H9 (cell line): ENCODE measurements at regions not wholly inside any gene's neighbourhood (a gene's known extent, or its start where the extent isn't known, plus 50 kb on each side); places are given as distances from the start of the nearest gene placed in this dataset.

Experiments used
- DNase-seq: peaks from one replicate; pipeline ENCODE4 v3.0.0-alpha.2; 2017
- H2AFZ ChIP-seq: one replicate; pipeline ENCODE4 v1.6.1; 2013; ENCODE audit warnings: mild to moderate bottlenecking, low read length, control low read depth, moderate library complexity
- H2AK5ac ChIP-seq: 2 replicates; pipeline ENCODE4 v1.6.1; 2013; ENCODE audit warnings: low read length, control low read depth, mixed read lengths; ENCODE audit not compliant: insufficient read length
- H2BK120ac ChIP-seq: one replicate; pipeline ENCODE4 v1.6.1; 2013; ENCODE audit warnings: low read depth, mild to moderate bottlenecking, low read length, control low read depth, inconsistent platforms; ENCODE audit not compliant: poor library complexity, severe bottlenecking
- H2BK12ac ChIP-seq: 2 replicates; pipeline ENCODE4 v1.6.1; 2013; ENCODE audit warnings: low read length, control low read depth, mixed read lengths, low read depth; ENCODE audit not compliant: insufficient read length
- H2BK15ac ChIP-seq: 2 replicates; pipeline ENCODE4 v1.6.1; 2013; ENCODE audit warnings: low read depth, low read length, control low read depth
- H2BK20ac ChIP-seq: one replicate; pipeline ENCODE4 v1.6.1; 2013; ENCODE audit warnings: low read depth, mild to moderate bottlenecking, low read length, control low read depth, inconsistent platforms; ENCODE audit not compliant: poor library complexity, severe bottlenecking
- H2BK5ac ChIP-seq: 2 replicates; pipeline ENCODE4 v1.6.1; 2013; ENCODE audit warnings: low read length, control low read depth, mixed read lengths; ENCODE audit not compliant: insufficient read length
- H3K14ac ChIP-seq: 2 replicates; pipeline ENCODE4 v1.6.1; 2013; ENCODE audit warnings: low read length, control low read depth; ENCODE audit not compliant: insufficient read depth
- H3K18ac ChIP-seq: 2 replicates; pipeline ENCODE4 v1.6.1; 2013; ENCODE audit warnings: low read depth, mild to moderate bottlenecking, mixed read lengths, low read length, control low read depth; ENCODE audit not compliant: insufficient read length
- H3K23ac ChIP-seq: 2 replicates; pipeline ENCODE4 v1.6.1; 2013; ENCODE audit warnings: low read length, control low read depth, mixed read lengths, low read depth; ENCODE audit not compliant: insufficient read length
- H3K23me2 ChIP-seq: 2 replicates; pipeline ENCODE4 v1.6.1; 2013; ENCODE audit warnings: low read depth, mild to moderate bottlenecking, mixed read lengths, low read length, control low read depth; ENCODE audit not compliant: insufficient read length, poor library complexity, severe bottlenecking
- H3K27ac ChIP-seq: 2 replicates; pipeline ENCODE4 v1.5.1; 2013; ENCODE audit warnings: low read length, control low read depth, mixed read lengths, low read depth; ENCODE audit not compliant: insufficient read length
- H3K27me3 ChIP-seq: 2 replicates; pipeline ENCODE4 v1.6.1; 2013; ENCODE audit warnings: low read length, control low read depth, inconsistent platforms; ENCODE audit not compliant: insufficient read depth
- H3K4ac ChIP-seq: 2 replicates; pipeline ENCODE4 v1.6.1; 2013; ENCODE audit warnings: low read depth, mild to moderate bottlenecking, control low read depth, inconsistent platforms, low read length, moderate library complexity
- H3K4me1 ChIP-seq: 2 replicates; pipeline ENCODE4 v1.6.1; 2013; ENCODE audit warnings: low read length, control low read depth, inconsistent platforms; ENCODE audit not compliant: insufficient read depth
- H3K4me2 ChIP-seq: 2 replicates; pipeline ENCODE4 v1.6.1; 2013; ENCODE audit warnings: low read length, control low read depth, mixed read lengths; ENCODE audit not compliant: insufficient read length, insufficient read depth
- H3K56ac ChIP-seq: 2 replicates; pipeline ENCODE4 v1.6.1; 2013; ENCODE audit warnings: low read depth, mild to moderate bottlenecking, mixed read lengths, low read length, control low read depth; ENCODE audit not compliant: insufficient read length
- H3K79me1 ChIP-seq: 2 replicates; pipeline ENCODE4 v1.6.1; 2013; ENCODE audit warnings: low read depth, mild to moderate bottlenecking, moderate library complexity, low read length, control low read depth, inconsistent platforms; ENCODE audit not compliant: insufficient read depth, poor library complexity, severe bottlenecking
- H3K79me2 ChIP-seq: 2 replicates; pipeline ENCODE4 v1.6.1; 2013; ENCODE audit warnings: low read length, control low read depth, inconsistent platforms; ENCODE audit not compliant: insufficient read depth
- H3K9ac ChIP-seq: 2 replicates; pipeline ENCODE4 v1.6.1; 2013; ENCODE audit warnings: low read length, control low read depth, mixed read lengths; ENCODE audit not compliant: insufficient read length; ENCODE audit errors: extremely low read depth
- H3K9me3 ChIP-seq: one replicate; pipeline ENCODE4 v1.6.1; 2013; ENCODE audit warnings: low read depth, low read length, inconsistent platforms; ENCODE audit not compliant: control insufficient read depth
- H3T11ph ChIP-seq: one replicate; pipeline ENCODE4 v1.6.1; 2013; ENCODE audit warnings: mild to moderate bottlenecking, low read length, control low read depth, inconsistent platforms
- H4K20me1 ChIP-seq: one replicate; pipeline ENCODE4 v1.6.1; 2013; ENCODE audit not compliant: control insufficient read depth, insufficient read length, insufficient read depth
- H4K5ac ChIP-seq: 2 replicates; pipeline ENCODE4 v1.6.1; 2013; ENCODE audit warnings: low read depth, mild to moderate bottlenecking, mixed read lengths, low read length, control low read depth; ENCODE audit not compliant: insufficient read length
- H4K8ac ChIP-seq: replicated peaks from 2 replicates; pipeline ENCODE4 v1.6.1; 2013; ENCODE audit warnings: low read length, control low read depth, mixed read lengths, low read depth; ENCODE audit not compliant: insufficient read length
- H4K91ac ChIP-seq: 2 replicates; pipeline ENCODE4 v1.6.1; 2013; ENCODE audit warnings: low read depth, mild to moderate bottlenecking, moderate library complexity, mixed read lengths, low read length, control low read depth; ENCODE audit not compliant: insufficient read length
- H3K27ac Mint-ChIP-seq, 3 experiments: 2 replicates in 2 of 3; 3 replicates in 1 of 3; pipeline ENCODE4 v1.8.0; 2020 to 2021; ENCODE audit warnings: mixed read lengths in 3 of 3, mild to moderate bottlenecking in 1 of 3, moderate library complexity in 1 of 3
- H3K27me3 Mint-ChIP-seq: 2 replicates; pipeline ENCODE4 v1.8.0; 2021; ENCODE audit warnings: low read depth, mild to moderate bottlenecking, moderate library complexity, mixed read lengths
- H3K36me3 Mint-ChIP-seq, 3 experiments: 2 replicates in 2 of 3; 3 replicates in 1 of 3; pipeline ENCODE4 v1.8.0; 2020 to 2021; ENCODE audit warnings: low read depth in 3 of 3, mixed read lengths in 3 of 3; ENCODE audit not compliant: insufficient read depth in 1 of 3
- H3K4me1 Mint-ChIP-seq, 2 experiments: 2 replicates each; pipeline ENCODE4 v1.8.0; 2020; ENCODE audit warnings: mixed read lengths in 2 of 2
- H3K4me3 Mint-ChIP-seq, 2 experiments: 2 replicates in 1 of 2; 3 replicates in 1 of 2; pipeline ENCODE4 v1.8.0; 2020 to 2021; ENCODE audit warnings: mild to moderate bottlenecking in 2 of 2, mixed read lengths in 2 of 2, moderate library complexity in 1 of 2
- H3K9me3 Mint-ChIP-seq, 2 experiments: 2 replicates in 1 of 2; 3 replicates in 1 of 2; pipeline ENCODE4 v1.8.0; 2020; ENCODE audit warnings: mild to moderate bottlenecking in 2 of 2, mixed read lengths in 2 of 2, moderate library complexity in 1 of 2
- WGBS: extraction: QIAGEN DNeasy Blood & Tissue Kit; methylation state at CpG from one replicate; pipeline ENCODE4 v1.1.7; 2013; ENCODE audit warnings: missing lambda C conversion rate, low lambda C conversion rate, mixed read lengths; ENCODE audit not compliant: insufficient read length; ENCODE audit errors: extremely low coverage; 5-methylcytosine and 5-hydroxymethylcytosine counted together
- TF ChIP-seq, protein P1 (sequence below): fragments of 200-600 bp; sonication (generic); conservative IDR thresholded peaks from 3 replicates; pipeline ENCODE4 v1.8.0; 2021; ENCODE audit warnings: antibody characterized with exemption, mild to moderate bottlenecking

DNA sequence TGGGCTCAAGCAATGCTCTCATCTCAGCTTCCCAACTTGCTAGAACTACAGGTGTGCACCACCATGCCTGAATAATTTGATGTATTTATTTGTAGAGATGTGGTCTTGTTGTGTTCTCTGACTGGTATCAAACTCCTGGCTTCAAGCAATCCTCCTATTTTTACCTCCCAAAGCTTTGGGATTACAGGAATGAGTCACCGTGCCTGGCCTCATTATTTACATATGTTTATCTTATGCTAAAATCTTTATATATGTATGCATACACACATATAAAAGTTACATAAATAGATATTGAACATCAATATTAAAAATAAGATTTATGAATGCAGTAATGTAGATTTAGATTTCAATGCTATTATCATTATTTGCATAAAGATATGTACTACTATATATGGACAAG, 1634.5 kb upstream of the LRRTM3 start:
- Histone ChIP-seq H3K23ac (no peak overlapping the region), H3K4ac (no peak overlapping the region), H3K79me2 (no peaks in the 10 kb centered on the region), H3K9ac (no peak overlapping the region), H3K27ac (no peak overlapping the region), H3K23me2 (no peaks in the 10 kb centered on the region), H4K91ac (no peak overlapping the region), H3K18ac (no peak overlapping the region), H2BK5ac (no peak overlapping the region), H2BK20ac (no peak overlapping the region), H3K79me1 (no peaks in the 10 kb centered on the region), H4K8ac (no peak overlapping the region), H4K5ac (no peak overlapping the region), H2BK12ac (no peak overlapping the region), H3T11ph (no peak overlapping the region), H3K4me2 (no peak overlapping the region), H3K27me3 (no peaks in the 10 kb centered on the region), H3K14ac (no peak overlapping the region), H3K4me1 (no peaks in the 10 kb centered on the region), H3K56ac (no peak overlapping the region), H4K20me1 (no peaks in the 10 kb centered on the region), H3K9me3 (no peaks in the 10 kb centered on the region), H2AK5ac (no peak overlapping the region), H2BK15ac (no peak overlapping the region), H2AFZ (no peak overlapping the region), H2BK120ac (no peak overlapping the region)
- WGBS, result no CpG with 5 or more reads among the region's 1 CpG
- no peaks in the 10 kb centered on the region for H3K36me3 Mint-ChIP-seq
- H3K9me3 Mint-ChIP-seq, result peaks cover 0 to 2% of the 10 kb centered on the region in 2 experiments; a peak in 1 of 5 replicates
- no peak overlapping the region for H3K4me3 Mint-ChIP-seq
- DNase-seq, result no peak
- H3K27me3 Mint-ChIP-seq, result no peaks in the 10 kb centered on the region; the same call in 1 of the 2 replicates
- H3K4me1 Mint-ChIP-seq, result peaks cover 8 to 9% of the 10 kb centered on the region in 2 experiments
- H3K27ac Mint-ChIP-seq, result peak overlapping the region in 1 of 3 experiments; percentile 40; a peak in 2 of 7 replicates
- TF ChIP-seq, protein P1, sequence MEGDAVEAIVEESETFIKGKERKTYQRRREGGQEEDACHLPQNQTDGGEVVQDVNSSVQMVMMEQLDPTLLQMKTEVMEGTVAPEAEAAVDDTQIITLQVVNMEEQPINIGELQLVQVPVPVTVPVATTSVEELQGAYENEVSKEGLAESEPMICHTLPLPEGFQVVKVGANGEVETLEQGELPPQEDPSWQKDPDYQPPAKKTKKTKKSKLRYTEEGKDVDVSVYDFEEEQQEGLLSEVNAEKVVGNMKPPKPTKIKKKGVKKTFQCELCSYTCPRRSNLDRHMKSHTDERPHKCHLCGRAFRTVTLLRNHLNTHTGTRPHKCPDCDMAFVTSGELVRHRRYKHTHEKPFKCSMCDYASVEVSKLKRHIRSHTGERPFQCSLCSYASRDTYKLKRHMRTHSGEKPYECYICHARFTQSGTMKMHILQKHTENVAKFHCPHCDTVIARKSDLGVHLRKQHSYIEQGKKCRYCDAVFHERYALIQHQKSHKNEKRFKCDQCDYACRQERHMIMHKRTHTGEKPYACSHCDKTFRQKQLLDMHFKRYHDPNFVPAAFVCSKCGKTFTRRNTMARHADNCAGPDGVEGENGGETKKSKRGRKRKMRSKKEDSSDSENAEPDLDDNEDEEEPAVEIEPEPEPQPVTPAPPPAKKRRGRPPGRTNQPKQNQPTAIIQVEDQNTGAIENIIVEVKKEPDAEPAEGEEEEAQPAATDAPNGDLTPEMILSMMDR, result no peak
